Motor neuron (in vitro differentiated cells): ENCODE measurements at regions not wholly inside any gene's neighbourhood (a gene's known extent, or its start where the extent isn't known, plus 50 kb on each side); places are given as distances from the start of the nearest gene placed in this dataset.

Experiments
- ATAC-seq, 8 experiments: fragments of 200-7000 bp; cut with Tn5 transposase; replicated peaks in 6 of 8; 2 replicates each; pipeline ENCODE4 v1.8.0; 2021; ENCODE audit warnings: mild to moderate bottlenecking in 8 of 8, moderate library complexity in 8 of 8
- H3K27ac ChIP-seq, 2 donors: fragments of 250-450 bp; sonication (Bioruptor Pico); 2 replicates each; pipeline ENCODE4 v1.9.0; 2021; ENCODE audit warnings: antibody characterized with exemption in 2 of 2, mild to moderate bottlenecking in 2 of 2, moderate library complexity in 1 of 2
- H3K4me1 ChIP-seq, 2 donors: fragments of 250-450 bp; sonication (Bioruptor Pico); replicated peaks in 1 of 2; 2 replicates each; pipeline ENCODE4 v1.6.1; 2021; ENCODE audit warnings: antibody characterized with exemption in 2 of 2, mild to moderate bottlenecking in 2 of 2, moderate library complexity in 1 of 2
- H3K4me3 ChIP-seq, 5 donors: fragments of 250-450 bp; sonication (Bioruptor Pico); 2 replicates each; pipeline ENCODE4 v1.9.0; 2021; ENCODE audit warnings: antibody characterized with exemption in 5 of 5, mild to moderate bottlenecking in 5 of 5, moderate library complexity in 4 of 5
- WGBS, 10 experiments: fragments of 450-650 bp; shearing (Covaris generic); methylation state at CpG; one replicate each; pipeline ENCODE4 v1.0.0; 2022; 5-methylcytosine and 5-hydroxymethylcytosine counted together
- in situ Hi-C, 9 experiments: fragments of 400-800 bp; cut with MboI; loops; one replicate each; pipeline ENCODE4 v1.15.0; 2021; ENCODE audit warnings: low sequenced_read_pairs in 9 of 9, low pct_unique_long_range_greater_than_20kb in 2 of 9; ENCODE audit not compliant: unreplicated experiment in 9 of 9

- Histone ChIP-seq H3K4me3 (no peak overlapping the region), H3K27ac (no peak overlapping the region), H3K4me1 (peaks cover 33 to 40% of the 10 kb centered on the region in 2 donors)
- in situ Hi-C loops: no loop called here
- 14 to 86% (median 75%) methylated on average over 1 to 7 of the region's 7 CpGs; no CpG with 5 or more reads in 1 of the 10 experiments for WGBS, 10 experiments
- ATAC-seq: peak in 4 of 8 experiments; percentile 54 to 99 (median 86)
Observed at GRCh38 chr1:201602413-201603265, 63.7 kb downstream of the NAV1 start.

GRCh38 chr1:201603613-201604232 lies 64.8 kb downstream of the NAV1 start:
- in situ Hi-C loops: no loop called here
- Histone ChIP-seq H3K27ac (no peak overlapping the region), H3K4me3 (no peak overlapping the region), H3K4me1 (peaks cover 30 to 34% of the 10 kb centered on the region in 2 donors)
- 26 to 100% (median 72%) methylated on average over 2 to 8 of the region's 8 CpGs; no CpG with 5 or more reads in 1 of the 10 experiments for WGBS, 10 experiments
- no peak for ATAC-seq

- Histone ChIP-seq H3K4me3 (no peak overlapping the region), H3K4me1 (peaks cover 24 to 31% of the 10 kb centered on the region in 2 donors), H3K27ac (peak overlapping the region in 1 of 2 donors; percentile 7)
- in situ Hi-C loops: no loop called here
- 17 to 100% (median 35%) methylated on average over 1 to 3 of the region's 3 CpGs; no CpG with 5 or more reads in 3 of the 10 experiments for WGBS, 10 experiments
- ATAC-seq: peak in 6 of 8 experiments; percentile 31 to 93 (median 83)
Observed at GRCh38 chr1:201605385-201606010, 66.6 kb downstream of the NAV1 start.

- Histone ChIP-seq H3K27ac (peak overlapping the region in 1 of 2 donors; percentile 7), H3K4me1 (peaks cover 25 to 37% of the 10 kb centered on the region in 2 donors), H3K4me3 (no peak overlapping the region)
- ATAC-seq: no peak
- WGBS, 10 experiments: 20 to 100% (median 82%) methylated on average over 1 to 3 of the region's 3 CpGs; no CpG with 5 or more reads in 4 of the 10 experiments
- in situ Hi-C loops: no loop called here
Observed at GRCh38 chr1:201606096-201606495, 67.2 kb downstream of the NAV1 start.

GRCh38 chr1:201606623-201607022 lies 67.7 kb downstream of the NAV1 start:
- Histone ChIP-seq H3K4me3 (no peak overlapping the region), H3K27ac (no peak overlapping the region), H3K4me1 (peaks cover 25 to 37% of the 10 kb centered on the region in 2 donors)
- ATAC-seq: no peak
- 13 to 100% (median 60%) methylated on average over 1 of the region's 1 CpG; no CpG with 5 or more reads in 1 of the 10 experiments for WGBS, 10 experiments
- in situ Hi-C loops: no loop called here

- in situ Hi-C loops: no loop called here
- 29 to 92% (median 81%) methylated on average over 1 to 10 of the region's 11 CpGs; no CpG with 5 or more reads in 4 of the 10 experiments for WGBS, 10 experiments
- Histone ChIP-seq H3K27ac (no peak overlapping the region), H3K4me3 (no peak overlapping the region), H3K4me1 (peaks cover 25 to 37% of the 10 kb centered on the region in 2 donors)
- ATAC-seq: peak in 1 of 8 experiments; percentile 16
Observed at GRCh38 chr1:201608635-201609395, 69.9 kb downstream of the NAV1 start.

- ATAC-seq: peak in 1 of 8 experiments; percentile 26
- Histone ChIP-seq H3K27ac (no peak overlapping the region), H3K4me3 (no peak overlapping the region), H3K4me1 (peaks cover 29 to 40% of the 10 kb centered on the region in 2 donors)
- 60 to 100% (median 73%) methylated on average over 1 to 5 of the region's 5 CpGs; no CpG with 5 or more reads in 1 of the 10 experiments for WGBS, 10 experiments
- in situ Hi-C loops: no loop called here
Observed at GRCh38 chr1:201609661-201610318, 70.9 kb downstream of the NAV1 start.

GRCh38 chr1:201610858-201611257 lies 71.9 kb downstream of the NAV1 start:
- Histone ChIP-seq H3K4me1 (peaks cover 18 to 30% of the 10 kb centered on the region in 2 donors), H3K27ac (no peak overlapping the region), H3K4me3 (no peak overlapping the region)
- no peak for ATAC-seq
- in situ Hi-C loops: no loop called here
- WGBS, 10 experiments: 33 to 100% (median 50%) methylated on average over 1 to 3 of the region's 3 CpGs; no CpG with 5 or more reads in 5 of the 10 experiments

GRCh38 chr1:201612645-201613044 lies 73.7 kb downstream of the NAV1 start:
- 67 to 80% (median 75%) methylated on average over 1 to 4 of the region's 4 CpGs; no CpG with 5 or more reads in 5 of the 10 experiments for WGBS, 10 experiments
- in situ Hi-C loops: no loop called here
- Histone ChIP-seq H3K4me1 (peaks cover 16 to 27% of the 10 kb centered on the region in 2 donors), H3K27ac (no peak overlapping the region), H3K4me3 (no peak overlapping the region)
- no peak for ATAC-seq

- peak; percentile 47 to 92 (median 80) for ATAC-seq
- Histone ChIP-seq H3K4me3 (no peak overlapping the region), H3K4me1 (peaks cover 17 to 28% of the 10 kb centered on the region in 2 donors), H3K27ac (no peak overlapping the region)
- WGBS, 10 experiments: 0 to 38% (median 18%) methylated on average over 1 to 19 of the region's 22 CpGs; no CpG with 5 or more reads in 2 of the 10 experiments
- in situ Hi-C loops: no loop called here
Observed at GRCh38 chr1:201614262-201615015, 75.5 kb downstream of the NAV1 start.

- 50 to 100% (median 57%) methylated on average over 2 to 3 of the region's 3 CpGs; no CpG with 5 or more reads in 3 of the 10 experiments for WGBS, 10 experiments
- Histone ChIP-seq H3K4me3 (no peak overlapping the region), H3K27ac (no peak overlapping the region), H3K4me1 (peaks cover 23 to 32% of the 10 kb centered on the region in 2 donors)
- in situ Hi-C loops: no loop called here
- no peak for ATAC-seq
Observed at GRCh38 chr1:201617157-201617556, 78.2 kb downstream of the NAV1 start.
